Epithelial cell of prostate (primary cell): ENCODE measurements at regions not wholly inside any gene's neighbourhood (a gene's known extent, or its start where the extent isn't known, plus 50 kb on each side); places are given as distances from the start of the nearest gene placed in this dataset.
"Not testable (repeated sequence)": the region's sequence is repeated elsewhere in the genome, so short reads cannot be mapped to it uniquely, and the experiment has no call there.

ENCODE experiments used
- DNase-seq: peaks from one replicate; pipeline ENCODE4 v3.0.0-alpha.2; 2011; ENCODE audit warnings: low read depth, low spot score
- H3K27ac ChIP-seq: fragments of 450-650 bp; 2 replicates; pipeline ENCODE4 v1.5.1; 2017; ENCODE audit warnings: mild to moderate bottlenecking

- H3K27ac ChIP-seq = no peak overlapping the region
- no peak for DNase-seq
Observed at GRCh38 chr4:177987896-177988295, 545.7 kb upstream of the AGA start.

GRCh38 chr4:177989503-177990201 is 547.4 kb upstream of the AGA start:
- DNase-seq = no peak
- no peak overlapping the region for H3K27ac ChIP-seq

GRCh38 chr4:178003098-178003657 is 560.9 kb upstream of the AGA start:
- no peak for DNase-seq
- H3K27ac ChIP-seq = no peak overlapping the region

- DNase-seq = no peak
- H3K27ac ChIP-seq = no peak overlapping the region
Observed at GRCh38 chr4:178010596-178010995, 568.4 kb upstream of the AGA start.

- DNase-seq = not testable (repeated sequence)
Observed at GRCh38 chr4:178015046-178015445, 572.8 kb upstream of the AGA start.

GRCh38 chr4:178026999-178027398 is 584.8 kb upstream of the AGA start:
- H3K27ac ChIP-seq = no peak overlapping the region
- no peak for DNase-seq

More at GRCh38 chr4:178015046-178015445, 572.8 kb upstream of the AGA start:
- not testable (repeated sequence) for H3K27ac ChIP-seq

GRCh38 chr4:178027796-178028195 is 585.6 kb upstream of the AGA start:
- H3K27ac ChIP-seq = no peak overlapping the region
- no peak for DNase-seq

- H3K27ac ChIP-seq = no peak overlapping the region
- DNase-seq = no peak
Observed at GRCh38 chr4:178028481-178028880, 586.2 kb upstream of the AGA start.

- no peak overlapping the region for H3K27ac ChIP-seq
- DNase-seq = no peak
Observed at GRCh38 chr4:178037459-178038214, 595.4 kb upstream of the AGA start.

GRCh38 chr4:178056996-178057395 is 614.8 kb upstream of the AGA start:
- no peak for DNase-seq
- no peak overlapping the region for H3K27ac ChIP-seq

GRCh38 chr4:178063568-178063967 is 621.3 kb upstream of the AGA start:
- H3K27ac ChIP-seq = no peak overlapping the region
- DNase-seq = no peak

GRCh38 chr4:178066338-178066941 is 624.2 kb upstream of the AGA start:
- H3K27ac ChIP-seq = no peak overlapping the region
- DNase-seq = no peak

GRCh38 chr4:178068136-178068535 is 625.9 kb upstream of the AGA start:
- H3K27ac ChIP-seq = no peak overlapping the region
- DNase-seq = no peak

- DNase-seq = no peak
- H3K27ac ChIP-seq = no peak overlapping the region
Observed at GRCh38 chr4:178070163-178070562, 627.9 kb upstream of the AGA start.

- H3K27ac ChIP-seq = no peak overlapping the region
- DNase-seq = no peak
Observed at GRCh38 chr4:178080312-178080711, 638.1 kb upstream of the AGA start.

GRCh38 chr4:178081176-178081575 is 638.9 kb upstream of the AGA start:
- H3K27ac ChIP-seq = no peak overlapping the region
- no peak for DNase-seq

GRCh38 chr4:178081896-178082295 is 639.7 kb upstream of the AGA start:
- no peak overlapping the region for H3K27ac ChIP-seq

GRCh38 chr4:178082906-178083305 is 640.7 kb upstream of the AGA start:
- DNase-seq = no peak
- no peak overlapping the region for H3K27ac ChIP-seq

More at GRCh38 chr4:178081896-178082295, 639.7 kb upstream of the AGA start:
- no peak for DNase-seq

- no peak overlapping the region for H3K27ac ChIP-seq
- DNase-seq = no peak
Observed at GRCh38 chr4:178083968-178084367, 641.7 kb upstream of the AGA start.

GRCh38 chr4:178086320-178086719 is 644.1 kb upstream of the AGA start:
- no peak overlapping the region for H3K27ac ChIP-seq
- DNase-seq = no peak
